Esophagus muscularis mucosa (tissue), 4 donors: ENCODE measurements at regions not wholly inside any gene's neighbourhood (a gene's known extent, or its start where the extent isn't known, plus 50 kb on each side); places are given as distances from the start of the nearest gene placed in this dataset.
A peak's percentile ranks its signal among the peaks of the same experiment; 100 is the strongest.

Experiments used
- DNase-seq: peaks from one replicate; pipeline ENCODE4 v3.0.0-alpha.2; 2017; ENCODE audit errors: extremely low spot score
- H3K27ac ChIP-seq, 4 donors: fragments of 200-600 bp; sonication (generic); replicated peaks in 1 of 4; 1 replicate in 3 of 4; 2 replicates in 1 of 4; pipeline ENCODE4 v1.5.1; 2016 to 2019; ENCODE audit warnings: mild to moderate bottlenecking in 1 of 4
- H3K27me3 ChIP-seq, 4 donors: fragments of 200-600 bp; sonication (generic); one replicate each; pipeline versions ENCODE4 v1.5.1 to v1.6.0; 2016 to 2019
- H3K36me3 ChIP-seq, 4 donors: fragments of 200-600 bp; sonication (generic); one replicate each; pipeline ENCODE4 v1.5.1; 2016 to 2019
- H3K4me1 ChIP-seq, 4 donors: fragments of 200-600 bp; sonication (generic); one replicate each; pipeline ENCODE4 v1.5.1; 2016 to 2019
- H3K4me3 ChIP-seq, 4 donors: fragments of 200-600 bp; sonication (generic); 1 replicate in 2 of 4; 2 replicates in 2 of 4; pipeline ENCODE4 v1.5.1; 2016 to 2019; ENCODE audit warnings: mild to moderate bottlenecking in 4 of 4, moderate library complexity in 1 of 4
- H3K9me3 ChIP-seq, 4 donors: fragments of 200-600 bp; sonication (generic); 1 replicate in 3 of 4; 2 replicates in 1 of 4; pipeline ENCODE4 v1.5.1; 2016 to 2019
- EP300 ChIP-seq: sonication (generic); formaldehyde crosslinking; IDR thresholded peaks from one replicate; pipeline ENCODE4 v1.6.1; 2017; ENCODE audit warnings: antibody characterized with exemption
- POLR2A ChIP-seq: fragments of 450-650 bp; IDR thresholded peaks from one replicate; pipeline ENCODE4 v1.6.1; 2017; ENCODE audit warnings: antibody characterized with exemption, moderate library complexity, mild to moderate bottlenecking, low read depth
- POLR2AphosphoS5 ChIP-seq, 2 donors: sonication (generic); formaldehyde crosslinking; IDR thresholded peaks; one replicate each; pipeline ENCODE4 v1.6.1; 2017; ENCODE audit warnings: antibody characterized with exemption in 2 of 2
- WGBS: methylation state at CpG from one replicate; pipeline ENCODE4 v1.1.5; 2018; 5-methylcytosine and 5-hydroxymethylcytosine counted together
- intact Hi-C: fragments of 100-400 bp; cut with DNase I; formaldehyde crosslinking; loops from one replicate; pipeline ENCODE4 v1.15.1; 2023
- TF ChIP-seq, protein P1 (sequence below), 3 experiments: fragments of 200-600 bp in 2 of 3; fragments of 450-650 bp in 1 of 3; sonication (generic) in 2 of 3; IDR thresholded peaks; one replicate each; pipeline ENCODE4 v1.5.1; 2017 to 2019; ENCODE audit warnings: antibody characterized with exemption in 3 of 3, mild to moderate bottlenecking in 2 of 3, moderate library complexity in 1 of 3

GRCh38 chr13:44092078-44092970, 212.6 kb downstream of the LACC1 start:
- Histone ChIP-seq H3K9me3 (no peaks in the 10 kb centered on the region), H3K36me3 (no peaks in the 10 kb centered on the region), H3K27ac (no peak overlapping the region), H3K4me1 (peaks cover 0 to 12% (median 9%) of the 10 kb centered on the region in 4 donors), H3K27me3 (no peaks in the 10 kb centered on the region), H3K4me3 (no peak overlapping the region)
- DNase-seq: no peak
- intact Hi-C loops: no loop called here
- TF ChIP-seq POLR2AphosphoS5 (IDR thresholded peaks at IDR 0.05) (no peak), EP300 (no peak), POLR2A (no peak)
- TF ChIP-seq, protein P1, sequence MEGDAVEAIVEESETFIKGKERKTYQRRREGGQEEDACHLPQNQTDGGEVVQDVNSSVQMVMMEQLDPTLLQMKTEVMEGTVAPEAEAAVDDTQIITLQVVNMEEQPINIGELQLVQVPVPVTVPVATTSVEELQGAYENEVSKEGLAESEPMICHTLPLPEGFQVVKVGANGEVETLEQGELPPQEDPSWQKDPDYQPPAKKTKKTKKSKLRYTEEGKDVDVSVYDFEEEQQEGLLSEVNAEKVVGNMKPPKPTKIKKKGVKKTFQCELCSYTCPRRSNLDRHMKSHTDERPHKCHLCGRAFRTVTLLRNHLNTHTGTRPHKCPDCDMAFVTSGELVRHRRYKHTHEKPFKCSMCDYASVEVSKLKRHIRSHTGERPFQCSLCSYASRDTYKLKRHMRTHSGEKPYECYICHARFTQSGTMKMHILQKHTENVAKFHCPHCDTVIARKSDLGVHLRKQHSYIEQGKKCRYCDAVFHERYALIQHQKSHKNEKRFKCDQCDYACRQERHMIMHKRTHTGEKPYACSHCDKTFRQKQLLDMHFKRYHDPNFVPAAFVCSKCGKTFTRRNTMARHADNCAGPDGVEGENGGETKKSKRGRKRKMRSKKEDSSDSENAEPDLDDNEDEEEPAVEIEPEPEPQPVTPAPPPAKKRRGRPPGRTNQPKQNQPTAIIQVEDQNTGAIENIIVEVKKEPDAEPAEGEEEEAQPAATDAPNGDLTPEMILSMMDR (IDR thresholded peaks at IDR 0.05): no peak
- WGBS: 92% methylated on average over 4 of the region's 4 CpGs

- Histone ChIP-seq H3K27me3 (no peaks in the 10 kb centered on the region), H3K27ac (no peak overlapping the region), H3K4me1 (peaks cover 0 to 12% (median 9%) of the 10 kb centered on the region in 4 donors), H3K9me3 (no peaks in the 10 kb centered on the region), H3K4me3 (no peak overlapping the region), H3K36me3 (no peaks in the 10 kb centered on the region)
- peak in 1 of 2 donors; percentile 41 for TF ChIP-seq POLR2AphosphoS5 (IDR thresholded peaks at IDR 0.05)
- no peak for TF ChIP-seq POLR2A
- WGBS: 45% methylated on average over 4 of the region's 4 CpGs
- no peak for DNase-seq
- intact Hi-C loops: no loop called here
Measured at GRCh38 chr13:44093607-44094564, 214.2 kb downstream of the LACC1 start.

GRCh38 chr13:44096901-44097300, 217.2 kb downstream of the LACC1 start:
- peak; percentile 7 for DNase-seq
- intact Hi-C loops: no loop called here
- H3K27me3 ChIP-seq: no peaks in the 10 kb centered on the region
- H3K36me3 ChIP-seq: no peaks in the 10 kb centered on the region
- TF ChIP-seq, protein P1 (IDR thresholded peaks at IDR 0.05): no peak
- TF ChIP-seq POLR2A (no peak), POLR2AphosphoS5 (IDR thresholded peaks at IDR 0.05) (no peak), EP300 (no peak)
- peaks cover 0 to 10% (median 7%) of the 10 kb centered on the region in 4 donors for H3K4me1 ChIP-seq
- H3K4me3 ChIP-seq: no peak overlapping the region
- peaks cover 0 to 6% (median 0%) of the 10 kb centered on the region in 4 donors for H3K9me3 ChIP-seq
- no peak overlapping the region for H3K27ac ChIP-seq

- peak; percentile 29 for DNase-seq
- no peak overlapping the region for H3K4me3 ChIP-seq
- H3K36me3 ChIP-seq: no peaks in the 10 kb centered on the region
- peaks cover 0 to 9% (median 6%) of the 10 kb centered on the region in 4 donors for H3K4me1 ChIP-seq
- peaks cover 0 to 7% (median 0%) of the 10 kb centered on the region in 4 donors for H3K9me3 ChIP-seq
- H3K27me3 ChIP-seq: no peaks in the 10 kb centered on the region
- intact Hi-C loops: no loop called here
- TF ChIP-seq, protein P1 (IDR thresholded peaks at IDR 0.05): no peak
- no peak for TF ChIP-seq POLR2A
- no peak for TF ChIP-seq EP300
- TF ChIP-seq POLR2AphosphoS5 (IDR thresholded peaks at IDR 0.05): no peak
- H3K27ac ChIP-seq: no peak overlapping the region
- 100% methylated on average over 2 of the region's 2 CpGs for WGBS
Measured at GRCh38 chr13:44098559-44098958, 218.9 kb downstream of the LACC1 start.
